H1 (cell line): ENCODE measurements at regions not wholly inside any gene's neighbourhood (a gene's known extent, or its start where the extent isn't known, plus 50 kb on each side); places are given as distances from the start of the nearest gene placed in this dataset.

Source experiments
- CTCF ChIA-PET: fragments of 300-600 bp; sonication (Branson Sonifier 250); formaldehyde crosslinking; loops from one replicate; lab custom pipeline; 2021; ENCODE audit not compliant: partially characterized antibody; lab: Charles Lee
- POLR2A ChIA-PET: fragments of 300-600 bp; sonication (Branson Sonifier 250); formaldehyde crosslinking; loops from one replicate; lab custom pipeline; 2021; ENCODE audit warnings: inconsistent platforms; ENCODE audit not compliant: partially characterized antibody; lab: Charles Lee
- DNase-seq, 2 experiments: peaks; one replicate each; pipeline versions ENCODE4 v3.0.0 to v3.0.0-alpha.2; 2010 to 2022; ENCODE audit warnings: low spot score in 2 of 2, low read depth in 1 of 2, mixed read lengths in 1 of 2
- FAIRE-seq: peaks from 2 replicates; lab custom pipeline; 2011; peaks lifted over from hg19 to GRCh38; lab: Jason Lieb, UNC
- H2AFZ ChIP-seq: 2 replicates; pipeline ENCODE4 v1.8.1; 2012; ENCODE audit warnings: low read length, inconsistent platforms
- H2AK5ac ChIP-seq: 2 replicates; pipeline ENCODE4 v1.6.1; 2013; ENCODE audit warnings: low read depth, low read length
- H2BK120ac ChIP-seq: replicated peaks from 2 replicates; pipeline ENCODE3; 2013; ENCODE audit warnings: low read depth, low read length, inconsistent platforms
- H2BK12ac ChIP-seq: 2 replicates; pipeline ENCODE4 v1.6.1; 2013; ENCODE audit warnings: low read depth, low read length
- H2BK15ac ChIP-seq: 2 replicates; pipeline ENCODE4 v1.6.1; 2013; ENCODE audit warnings: low read length
- H2BK20ac ChIP-seq: 2 replicates; pipeline ENCODE4 v1.6.1; 2013; ENCODE audit warnings: low read length
- H2BK5ac ChIP-seq: 2 replicates; pipeline ENCODE4 v1.6.1; 2013; ENCODE audit warnings: low read depth, low read length
- H3K14ac ChIP-seq: 2 replicates; pipeline ENCODE4 v1.6.1; 2013; ENCODE audit warnings: inconsistent platforms; ENCODE audit not compliant: insufficient read length
- H3K18ac ChIP-seq: 2 replicates; pipeline ENCODE4 v1.6.1; 2013; ENCODE audit warnings: low read length; ENCODE audit errors: extremely low read depth
- H3K23ac ChIP-seq: 2 replicates; pipeline ENCODE4 v1.6.1; 2013; ENCODE audit warnings: inconsistent platforms; ENCODE audit not compliant: insufficient read length
- H3K23me2 ChIP-seq: 2 replicates; pipeline ENCODE4 v1.6.1; 2013; ENCODE audit warnings: low read depth, low read length
- H3K27ac ChIP-seq: 2 replicates; pipeline ENCODE4 v1.6.1; 2011; ENCODE audit warnings: low read depth, low read length, inconsistent platforms
- H3K27me3 ChIP-seq, 4 experiments: replicated peaks in 1 of 4; 1 replicate in 1 of 4; 2 replicates in 3 of 4; pipeline versions ENCODE4 v1.6.1 to v1.8.1; 2011 to 2013; ENCODE audit warnings: low read length in 3 of 4, mild to moderate bottlenecking in 3 of 4, inconsistent platforms in 2 of 4, mixed read lengths in 2 of 4, moderate library complexity in 1 of 4; ENCODE audit not compliant: control insufficient read depth in 3 of 4, insufficient read depth in 3 of 4; ENCODE audit errors: extremely low read depth in 1 of 4
- H3K36me3 ChIP-seq, 4 experiments: 2 replicates each; pipeline versions ENCODE4 v1.6.1 to v1.8.1; 2011 to 2013; ENCODE audit warnings: mild to moderate bottlenecking in 4 of 4, low read length in 3 of 4, moderate library complexity in 2 of 4, control low read depth in 1 of 4, inconsistent platforms in 1 of 4; ENCODE audit not compliant: insufficient read depth in 4 of 4, control insufficient read depth in 2 of 4
- H3K4ac ChIP-seq: replicated peaks from 2 replicates; pipeline ENCODE3; 2013; ENCODE audit warnings: low read length, low read depth, mixed read lengths, inconsistent platforms; ENCODE audit not compliant: insufficient read length
- H3K4me1 ChIP-seq, 4 experiments: replicated peaks in 1 of 4; 1 replicate in 1 of 4; 2 replicates in 3 of 4; pipeline versions ENCODE4 v1.6.1 to v1.8.1; 2011 to 2013; ENCODE audit warnings: low read length in 3 of 4, inconsistent platforms in 2 of 4, mixed read lengths in 1 of 4; ENCODE audit not compliant: insufficient read depth in 4 of 4, control insufficient read depth in 3 of 4
- H3K4me2 ChIP-seq, 2 experiments: 2 replicates each; pipeline versions ENCODE4 v1.6.1 to v1.8.1; 2011 to 2013; ENCODE audit warnings: low read depth in 2 of 2, low read length in 2 of 2, control low read depth in 1 of 2, inconsistent platforms in 1 of 2, mild to moderate bottlenecking in 1 of 2; ENCODE audit not compliant: insufficient read depth in 1 of 2
- H3K4me3 ChIP-seq, 4 experiments: fragments of 200-600, 300-600 bp in 1 of 4; sonication (generic), shearing (Covaris generic), sonication (Bioruptor Twin) in 1 of 4; 2 replicates each; pipeline versions ENCODE4 v1.5.1 to v1.8.1; 2011 to 2016; ENCODE audit warnings: low read length in 4 of 4, low read depth in 3 of 4, control low read depth in 2 of 4, inconsistent platforms in 2 of 4, mild to moderate bottlenecking in 2 of 4, mixed read lengths in 1 of 4, moderate library complexity in 1 of 4; ENCODE audit not compliant: insufficient read depth in 2 of 4; ENCODE audit errors: extremely low read depth in 1 of 4
- H3K56ac ChIP-seq: replicated peaks from 2 replicates; pipeline ENCODE3; 2013; ENCODE audit warnings: low read depth, mild to moderate bottlenecking, mixed read lengths, low read length, inconsistent platforms; ENCODE audit not compliant: insufficient read length
- H3K79me1 ChIP-seq: 2 replicates; pipeline ENCODE4 v1.6.1; 2013; ENCODE audit warnings: low read depth, low read length, control low read depth
- H3K79me2 ChIP-seq, 2 experiments: 2 replicates each; pipeline versions ENCODE4 v1.6.1 to v1.8.1; 2012 to 2013; ENCODE audit warnings: low read length in 2 of 2, mild to moderate bottlenecking in 2 of 2, inconsistent platforms in 1 of 2; ENCODE audit not compliant: insufficient read depth in 2 of 2, control insufficient read depth in 1 of 2
- H3K9ac ChIP-seq, 4 experiments: replicated peaks in 1 of 4; 1 replicate in 1 of 4; 2 replicates in 3 of 4; pipeline versions ENCODE4 v1.6.1 to v1.8.1; 2011 to 2013; ENCODE audit warnings: low read depth in 3 of 4, low read length in 3 of 4, control low read depth in 2 of 4, mild to moderate bottlenecking in 2 of 4, moderate library complexity in 2 of 4, inconsistent platforms in 1 of 4; ENCODE audit errors: extremely low read depth in 1 of 4
- H3K9me3 ChIP-seq, 2 experiments: 2 replicates each; pipeline versions ENCODE4 v1.6.1 to v1.8.1; 2012 to 2013; ENCODE audit warnings: mild to moderate bottlenecking in 2 of 2, moderate library complexity in 2 of 2, control low read depth in 1 of 2, inconsistent platforms in 1 of 2, low read depth in 1 of 2, low read length in 1 of 2, mixed read lengths in 1 of 2; ENCODE audit not compliant: insufficient read depth in 2 of 2
- H4K20me1 ChIP-seq, 2 experiments: replicated peaks in 1 of 2; 2 replicates each; pipeline versions ENCODE3 to v1.8.1; 2011 to 2013; ENCODE audit warnings: inconsistent platforms in 2 of 2, low read length in 2 of 2, mild to moderate bottlenecking in 1 of 2; ENCODE audit not compliant: insufficient read depth in 2 of 2, control insufficient read depth in 1 of 2
- H4K5ac ChIP-seq: 2 replicates; pipeline ENCODE4 v1.6.1; 2013; ENCODE audit warnings: low read length, low read depth, mixed read lengths, inconsistent platforms; ENCODE audit not compliant: insufficient read length
- H4K8ac ChIP-seq: 2 replicates; pipeline ENCODE4 v1.8.0; 2013; ENCODE audit warnings: mild to moderate bottlenecking, moderate library complexity, low read length, inconsistent platforms; ENCODE audit not compliant: insufficient read depth; ENCODE audit errors: extremely low read depth
- H4K91ac ChIP-seq: replicated peaks from 2 replicates; pipeline ENCODE3; 2013; ENCODE audit warnings: low read length, mixed read lengths, inconsistent platforms; ENCODE audit not compliant: insufficient read length
- CTBP2 ChIP-seq: IDR thresholded peaks from 2 replicates; pipeline ENCODE4 v1.7.0; 2011; ENCODE audit warnings: borderline replicate concordance, mild to moderate bottlenecking, moderate library complexity, mixed read lengths, low read length; ENCODE audit not compliant: insufficient read depth, insufficient read length
- EP300 ChIP-seq, 2 experiments: IDR thresholded peaks; 1 replicate in 1 of 2; 2 replicates in 1 of 2; pipeline ENCODE4 v1.6.1; 2011 to 2012; ENCODE audit warnings: low read depth in 2 of 2, low read length in 2 of 2, mild to moderate bottlenecking in 2 of 2, borderline replicate concordance in 1 of 2, inconsistent platforms in 1 of 2, moderate library complexity in 1 of 2
- HDAC6 ChIP-seq: IDR thresholded peaks from one replicate; pipeline ENCODE4 v1.7.1; 2012; ENCODE audit warnings: low read depth, mild to moderate bottlenecking, inconsistent platforms, low read length, moderate library complexity
- JUN ChIP-seq: IDR thresholded peaks from 2 replicates; pipeline ENCODE4 v1.6.1; 2011; ENCODE audit warnings: low read depth, mild to moderate bottlenecking, improper control_type of control experiment, low read length
- MAFK ChIP-seq: IDR thresholded peaks from 2 replicates; pipeline ENCODE4 v1.6.1; 2012; ENCODE audit warnings: low read depth, mild to moderate bottlenecking, improper control_type of control experiment, low read length
- TAF7 ChIP-seq: optimal IDR thresholded peaks from 2 replicates; pipeline ENCODE3; 2011; ENCODE audit warnings: low read depth, mild to moderate bottlenecking, inconsistent platforms, low read length, moderate library complexity, borderline replicate concordance
- TBP ChIP-seq: IDR thresholded peaks from 2 replicates; pipeline ENCODE4 v1.6.1; 2011; ENCODE audit warnings: low read depth, low read length, improper control_type of control experiment
- WGBS, 2 experiments: shearing (Covaris generic) in 1 of 2; methylation state at CpG; one replicate each; pipeline versions ENCODE4 v1.1.6 to v1.1.7; 2013 to 2015; ENCODE audit warnings: low lambda C conversion rate in 2 of 2, mixed read lengths in 2 of 2, inconsistent platforms in 1 of 2, low coverage in 1 of 2, missing lambda C conversion rate in 1 of 2; ENCODE audit not compliant: insufficient replicate concordance in 2 of 2, insufficient coverage in 1 of 2, insufficient read length in 1 of 2; ENCODE audit errors: extremely low coverage in 1 of 2, missing lambda C conversion rate in 1 of 2; 5-methylcytosine and 5-hydroxymethylcytosine counted together
- TF ChIP-seq, protein P1 (sequence below): IDR thresholded peaks from 2 replicates; pipeline ENCODE4 v1.6.1; 2012; ENCODE audit warnings: inconsistent platforms

DNA sequence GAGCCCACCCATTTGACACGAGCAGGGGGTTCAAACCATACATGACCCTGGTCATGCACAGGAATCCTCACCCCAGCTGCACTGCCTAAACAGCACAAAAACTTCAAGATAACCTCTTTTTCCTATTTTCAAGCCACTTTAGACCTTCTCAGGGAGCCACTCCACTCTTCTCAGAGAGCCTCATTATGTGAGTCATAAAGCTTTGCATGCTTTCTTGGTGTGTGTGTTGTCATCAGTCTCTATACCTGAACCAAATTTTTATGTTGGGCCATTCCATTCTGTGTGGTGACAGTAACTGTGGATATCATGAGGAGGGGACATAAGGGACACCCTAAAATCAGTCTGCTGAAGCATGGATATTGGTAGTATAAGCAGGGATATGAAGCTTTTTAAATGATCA, 769.5 kb upstream of the API5 start:
- Histone ChIP-seq H3K4me1 (no peaks in the 10 kb centered on the region), H3K36me3 (no peaks in the 10 kb centered on the region), H2BK15ac (no peak overlapping the region), H2BK12ac (no peak overlapping the region), H3K4ac (no peak overlapping the region), H3K4me2 (no peak overlapping the region), H2AFZ (no peak overlapping the region), H2BK20ac (no peak overlapping the region), H3K9ac (no peak overlapping the region), H2AK5ac (no peak overlapping the region), H3K27ac (no peak overlapping the region), H3K4me3 (no peak overlapping the region), H2BK5ac (no peak overlapping the region), H4K5ac (no peak overlapping the region), H3K9me3 (peaks cover 0 to 3% of the 10 kb centered on the region in 2 experiments; a peak in 1 of 4 replicates), H4K20me1 (no peaks in the 10 kb centered on the region), H3K14ac (no peak overlapping the region), H3K56ac (no peak overlapping the region), H3K79me1 (no peaks in the 10 kb centered on the region), H3K23me2 (no peaks in the 10 kb centered on the region), H3K23ac (no peak overlapping the region), H2BK120ac (no peak overlapping the region), H3K79me2 (no peaks in the 10 kb centered on the region), H4K8ac (no peak overlapping the region), H4K91ac (no peak overlapping the region), H3K27me3 (no peaks in the 10 kb centered on the region), H3K18ac (no peak overlapping the region)
- WGBS, 2 experiments = 83% methylated on average over 1 of the region's 1 CpG; no CpG with 5 or more reads in 1 of the 2 experiments
- no peak for FAIRE-seq
- POLR2A ChIA-PET = no interaction called here
- CTCF ChIA-PET = interaction anchor here (0.6 to 1.0 kb wide), 2 partner anchors 10 to 15 kb away, joined by 3 to 4 read pairs; no protein-coding TSS in a partner anchor
- TF ChIP-seq EP300 (IDR thresholded peaks at IDR 0.05; ENCODE audit: borderline replicate concordance in 1 of 2, low read depth in 2 of 2, low read length in 2 of 2) (no peak), HDAC6 (no peak), JUN (no peak), TAF7 (no peak), CTBP2 (no peak), TBP (no peak), MAFK (no peak)
- TF ChIP-seq, protein P1, sequence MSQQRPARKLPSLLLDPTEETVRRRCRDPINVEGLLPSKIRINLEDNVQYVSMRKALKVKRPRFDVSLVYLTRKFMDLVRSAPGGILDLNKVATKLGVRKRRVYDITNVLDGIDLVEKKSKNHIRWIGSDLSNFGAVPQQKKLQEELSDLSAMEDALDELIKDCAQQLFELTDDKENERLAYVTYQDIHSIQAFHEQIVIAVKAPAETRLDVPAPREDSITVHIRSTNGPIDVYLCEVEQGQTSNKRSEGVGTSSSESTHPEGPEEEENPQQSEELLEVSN = no peak
- no peak for DNase-seq
